ENCODE measurements at regions not wholly inside any gene's neighbourhood (a gene's known extent, or its start where the extent isn't known, plus 50 kb on each side); places are given as distances from the start of the nearest gene placed in this dataset.

- TF ChIP-seq POLR2AphosphoS5 (IDR thresholded peaks at IDR 0.05) (no peak), EP300 (IDR thresholded peaks at IDR 0.05) (no peak), POLR2A (IDR thresholded peaks at IDR 0.05; ENCODE audit: low read depth) (no peak)
- TF ChIP-seq, protein P1, sequence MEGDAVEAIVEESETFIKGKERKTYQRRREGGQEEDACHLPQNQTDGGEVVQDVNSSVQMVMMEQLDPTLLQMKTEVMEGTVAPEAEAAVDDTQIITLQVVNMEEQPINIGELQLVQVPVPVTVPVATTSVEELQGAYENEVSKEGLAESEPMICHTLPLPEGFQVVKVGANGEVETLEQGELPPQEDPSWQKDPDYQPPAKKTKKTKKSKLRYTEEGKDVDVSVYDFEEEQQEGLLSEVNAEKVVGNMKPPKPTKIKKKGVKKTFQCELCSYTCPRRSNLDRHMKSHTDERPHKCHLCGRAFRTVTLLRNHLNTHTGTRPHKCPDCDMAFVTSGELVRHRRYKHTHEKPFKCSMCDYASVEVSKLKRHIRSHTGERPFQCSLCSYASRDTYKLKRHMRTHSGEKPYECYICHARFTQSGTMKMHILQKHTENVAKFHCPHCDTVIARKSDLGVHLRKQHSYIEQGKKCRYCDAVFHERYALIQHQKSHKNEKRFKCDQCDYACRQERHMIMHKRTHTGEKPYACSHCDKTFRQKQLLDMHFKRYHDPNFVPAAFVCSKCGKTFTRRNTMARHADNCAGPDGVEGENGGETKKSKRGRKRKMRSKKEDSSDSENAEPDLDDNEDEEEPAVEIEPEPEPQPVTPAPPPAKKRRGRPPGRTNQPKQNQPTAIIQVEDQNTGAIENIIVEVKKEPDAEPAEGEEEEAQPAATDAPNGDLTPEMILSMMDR (IDR thresholded peaks at IDR 0.05) = no peak
Observed at GRCh38 chr20:30606990-30607389, 650.5 kb upstream of the DEFB115 start.
